Activated CD8-positive, alpha-beta T cell treated with anti-CD3 and anti-CD28 coated beads, Interleukin-2, amount 10 ng/mL, durations not matched to agents 7 days and 5 days (primary cell): ENCODE measurements at regions not wholly inside any gene's neighbourhood (a gene's known extent, or its start where the extent isn't known, plus 50 kb on each side); places are given as distances from the start of the nearest gene placed in this dataset.

Experiments used
- ATAC-seq: fragments of 150-1000 bp; cut with Tn5 transposase; one replicate; pipeline ENCODE4 v1.10.0; 2021; ENCODE audit warnings: moderate library complexity
- CTCF ChIA-PET: fragments of 350-600 bp; sonication (Branson Sonifier 250); formaldehyde crosslinking; loops from one replicate; lab custom pipeline; 2021; ENCODE audit warnings: antibody characterized with exemption; lab: Charles Lee
- POLR2A ChIA-PET: fragments of 350-600 bp; sonication (Branson Sonifier 250); formaldehyde crosslinking; loops from one replicate; lab custom pipeline; 2021; ENCODE audit warnings: antibody characterized with exemption; lab: Charles Lee
- DNase-seq: peaks from one replicate; pipeline ENCODE4 v3.0.0-alpha.2; 2020
- H3K27ac Mint-ChIP-seq: one replicate; pipeline ENCODE4 v1.8.0; 2021; ENCODE audit warnings: mild to moderate bottlenecking, mixed read lengths
- H3K27me3 Mint-ChIP-seq: one replicate; pipeline ENCODE4 v1.8.0; 2021; ENCODE audit warnings: low read depth, mixed read lengths
- H3K36me3 Mint-ChIP-seq: one replicate; pipeline ENCODE4 v1.8.0; 2021; ENCODE audit warnings: low read depth, mixed read lengths
- H3K4me1 Mint-ChIP-seq: one replicate; pipeline ENCODE4 v1.8.0; 2021; ENCODE audit warnings: low read depth, mixed read lengths
- H3K4me3 Mint-ChIP-seq: one replicate; pipeline ENCODE4 v1.8.0; 2021; ENCODE audit warnings: mild to moderate bottlenecking, mixed read lengths
- H3K9me3 Mint-ChIP-seq: one replicate; pipeline ENCODE4 v1.8.0; 2022; ENCODE audit warnings: mixed read lengths; ENCODE audit not compliant: insufficient read depth

- ChIA-PET POLR2A (interaction anchor here (0.6 kb wide), 1 partner anchor 573 kb away, joined by 3 read pairs; no protein-coding TSS in a partner anchor), CTCF (no interaction called here)
- H3K4me1 Mint-ChIP-seq = no peaks in the 10 kb centered on the region
- H3K27ac Mint-ChIP-seq = no peak overlapping the region
- peaks cover 10% of the 10 kb centered on the region for H3K9me3 Mint-ChIP-seq
- no peaks in the 10 kb centered on the region for H3K27me3 Mint-ChIP-seq
- no peak for ATAC-seq
- H3K36me3 Mint-ChIP-seq = no peaks in the 10 kb centered on the region
- H3K4me3 Mint-ChIP-seq = no peak overlapping the region
- DNase-seq = no peak
Measured at GRCh38 chr18:27583466-27583865, 398.4 kb upstream of the CHST9 start.

- CTCF ChIA-PET = no interaction called here
- Mint-ChIP-seq H3K4me1 (no peaks in the 10 kb centered on the region), H3K27ac (no peak overlapping the region), H3K27me3 (no peaks in the 10 kb centered on the region), H3K9me3 (peaks cover 10% of the 10 kb centered on the region), H3K4me3 (no peak overlapping the region), H3K36me3 (no peaks in the 10 kb centered on the region)
- ATAC-seq = no peak
- POLR2A ChIA-PET = no interaction called here
- no peak for DNase-seq
Measured at GRCh38 chr18:27582760-27583412, 397.8 kb upstream of the CHST9 start.

- Mint-ChIP-seq H3K36me3 (no peaks in the 10 kb centered on the region), H3K27me3 (no peaks in the 10 kb centered on the region), H3K9me3 (peaks cover 10% of the 10 kb centered on the region), H3K27ac (no peak overlapping the region), H3K4me3 (no peak overlapping the region), H3K4me1 (no peaks in the 10 kb centered on the region)
- DNase-seq (no peak), ATAC-seq (no peak)
- POLR2A ChIA-PET = no interaction called here
- CTCF ChIA-PET = no interaction called here
Measured at GRCh38 chr18:27581296-27581904, 396.3 kb upstream of the CHST9 start.

GRCh38 chr18:27579364-27579763 lies 394.3 kb upstream of the CHST9 start:
- no peaks in the 10 kb centered on the region for H3K27me3 Mint-ChIP-seq
- DNase-seq = no peak
- CTCF ChIA-PET = no interaction called here

GRCh38 chr18:27577752-27578151 lies 392.6 kb upstream of the CHST9 start:
- Mint-ChIP-seq H3K27ac (no peak overlapping the region), H3K4me1 (no peaks in the 10 kb centered on the region), H3K9me3 (peaks cover 6% of the 10 kb centered on the region), H3K27me3 (no peaks in the 10 kb centered on the region), H3K4me3 (no peak overlapping the region), H3K36me3 (no peaks in the 10 kb centered on the region)
- DNase-seq (no peak), ATAC-seq (no peak)
- ChIA-PET CTCF (no interaction called here), POLR2A (no interaction called here)

More at GRCh38 chr18:27579364-27579763, 394.3 kb upstream of the CHST9 start:
- no peak for ATAC-seq
- Mint-ChIP-seq H3K36me3 (no peaks in the 10 kb centered on the region), H3K27ac (no peak overlapping the region), H3K4me1 (no peaks in the 10 kb centered on the region), H3K4me3 (no peak overlapping the region), H3K9me3 (peaks cover 10% of the 10 kb centered on the region)
- POLR2A ChIA-PET = no interaction called here

GRCh38 chr18:27577265-27577664 lies 392.2 kb upstream of the CHST9 start:
- no peak for DNase-seq
- H3K9me3 Mint-ChIP-seq = peaks cover 3% of the 10 kb centered on the region
- no peaks in the 10 kb centered on the region for H3K27me3 Mint-ChIP-seq

GRCh38 chr18:27567434-27567833 lies 382.3 kb upstream of the CHST9 start:
- H3K36me3 Mint-ChIP-seq = no peaks in the 10 kb centered on the region

More at GRCh38 chr18:27577265-27577664, 392.2 kb upstream of the CHST9 start:
- Mint-ChIP-seq H3K36me3 (no peaks in the 10 kb centered on the region), H3K27ac (no peak overlapping the region), H3K4me1 (no peaks in the 10 kb centered on the region), H3K4me3 (no peak overlapping the region)
- ChIA-PET POLR2A (no interaction called here), CTCF (no interaction called here)
- ATAC-seq = no peak

GRCh38 chr18:27564066-27564465 lies 379.0 kb upstream of the CHST9 start:
- ChIA-PET CTCF (no interaction called here), POLR2A (no interaction called here)
- no peaks in the 10 kb centered on the region for H3K27me3 Mint-ChIP-seq
- H3K9me3 Mint-ChIP-seq = peaks cover 7% of the 10 kb centered on the region
- no peak overlapping the region for H3K4me3 Mint-ChIP-seq
- H3K4me1 Mint-ChIP-seq = no peaks in the 10 kb centered on the region
- no peak for ATAC-seq
- H3K36me3 Mint-ChIP-seq = no peaks in the 10 kb centered on the region
- no peak for DNase-seq
- no peak overlapping the region for H3K27ac Mint-ChIP-seq

More at GRCh38 chr18:27567434-27567833, 382.3 kb upstream of the CHST9 start:
- CTCF ChIA-PET = no interaction called here
- ATAC-seq = no peak
- Mint-ChIP-seq H3K27ac (no peak overlapping the region), H3K4me3 (no peak overlapping the region), H3K27me3 (no peaks in the 10 kb centered on the region), H3K4me1 (no peaks in the 10 kb centered on the region), H3K9me3 (peaks cover 9% of the 10 kb centered on the region)
- POLR2A ChIA-PET = no interaction called here
- DNase-seq = no peak

GRCh38 chr18:27558388-27559155 lies 373.5 kb upstream of the CHST9 start:
- Mint-ChIP-seq H3K27ac (no peak overlapping the region), H3K36me3 (no peaks in the 10 kb centered on the region), H3K27me3 (no peaks in the 10 kb centered on the region), H3K4me1 (no peaks in the 10 kb centered on the region), H3K9me3 (peaks cover 3% of the 10 kb centered on the region), H3K4me3 (no peak overlapping the region)
- POLR2A ChIA-PET = no interaction called here
- DNase-seq = no peak
- CTCF ChIA-PET = no interaction called here
- no peak for ATAC-seq

GRCh38 chr18:27556741-27557140 lies 371.6 kb upstream of the CHST9 start:
- Mint-ChIP-seq H3K9me3 (peaks cover 3% of the 10 kb centered on the region), H3K36me3 (no peaks in the 10 kb centered on the region), H3K4me3 (no peak overlapping the region), H3K4me1 (no peaks in the 10 kb centered on the region), H3K27me3 (no peaks in the 10 kb centered on the region), H3K27ac (no peak overlapping the region)
- ChIA-PET CTCF (no interaction called here), POLR2A (no interaction called here)
- ATAC-seq = no peak
- DNase-seq = no peak

GRCh38 chr18:27549335-27550039 lies 364.4 kb upstream of the CHST9 start:
- Mint-ChIP-seq H3K4me1 (no peaks in the 10 kb centered on the region), H3K27me3 (no peaks in the 10 kb centered on the region), H3K27ac (no peak overlapping the region), H3K9me3 (peaks cover 10% of the 10 kb centered on the region), H3K4me3 (no peak overlapping the region), H3K36me3 (no peaks in the 10 kb centered on the region)
- DNase-seq (no peak), ATAC-seq (no peak)
- ChIA-PET CTCF (no interaction called here), POLR2A (no interaction called here)

GRCh38 chr18:27546991-27547390 lies 361.9 kb upstream of the CHST9 start:
- CTCF ChIA-PET = no interaction called here
- no peaks in the 10 kb centered on the region for H3K4me1 Mint-ChIP-seq
- ATAC-seq (no peak), DNase-seq (no peak)
- peaks cover 10% of the 10 kb centered on the region for H3K9me3 Mint-ChIP-seq
- POLR2A ChIA-PET = no interaction called here
- H3K27me3 Mint-ChIP-seq = no peaks in the 10 kb centered on the region
- no peak overlapping the region for H3K4me3 Mint-ChIP-seq
- no peaks in the 10 kb centered on the region for H3K36me3 Mint-ChIP-seq
- no peak overlapping the region for H3K27ac Mint-ChIP-seq
